ENCODE measurements at regions not wholly inside any gene's neighbourhood (a gene's known extent, or its start where the extent isn't known, plus 50 kb on each side); places are given as distances from the start of the nearest gene placed in this dataset.

GRCh38 chr5:112640546-112640945 is 97.1 kb upstream of the APC start:
- TF ChIP-seq CTCF (IDR thresholded peaks at IDR 0.05; ENCODE audit: low read depth, low read length) = no peak
- H3K4me3 ChIP-seq (ENCODE audit: low read depth, low read length) = no peak overlapping the region

- no peak for TF ChIP-seq CTCF (IDR thresholded peaks at IDR 0.05; ENCODE audit: low read depth, low read length)
- no peak overlapping the region for H3K4me3 ChIP-seq (ENCODE audit: low read depth, low read length)
Measured at GRCh38 chr5:112641515-112642110, 96.1 kb upstream of the APC start.

- no peak overlapping the region for H3K4me3 ChIP-seq (ENCODE audit: low read depth, low read length)
- no peak for TF ChIP-seq CTCF (IDR thresholded peaks at IDR 0.05; ENCODE audit: low read depth, low read length)
Measured at GRCh38 chr5:112642885-112643284, 94.8 kb upstream of the APC start.

- no peak for TF ChIP-seq CTCF (IDR thresholded peaks at IDR 0.05; ENCODE audit: low read depth, low read length)
- H3K4me3 ChIP-seq (ENCODE audit: low read depth, low read length) = no peak overlapping the region
Measured at GRCh38 chr5:112643339-112643971, 94.2 kb upstream of the APC start.

- H3K4me3 ChIP-seq (ENCODE audit: low read depth, low read length) = no peak overlapping the region
- TF ChIP-seq CTCF (IDR thresholded peaks at IDR 0.05; ENCODE audit: low read depth, low read length) = no peak
Measured at GRCh38 chr5:112646139-112646936, 91.3 kb upstream of the APC start.

GRCh38 chr5:112647428-112647827 is 90.3 kb upstream of the APC start:
- H3K4me3 ChIP-seq (ENCODE audit: low read depth, low read length) = no peak overlapping the region
- no peak for TF ChIP-seq CTCF (IDR thresholded peaks at IDR 0.05; ENCODE audit: low read depth, low read length)

- H3K4me3 ChIP-seq (ENCODE audit: low read depth, low read length) = no peak overlapping the region
- no peak for TF ChIP-seq CTCF (IDR thresholded peaks at IDR 0.05; ENCODE audit: low read depth, low read length)
Measured at GRCh38 chr5:112648264-112648663, 89.4 kb upstream of the APC start.

Measured in WI38 (cell line).